Ishikawa (cell line): ENCODE measurements at regions not wholly inside any gene's neighbourhood (a gene's known extent, or its start where the extent isn't known, plus 50 kb on each side); places are given as distances from the start of the nearest gene placed in this dataset.

Experiments
- CEBPB ChIP-seq: IDR thresholded peaks from 2 replicates; pipeline ENCODE4 v1.6.1; 2012
- CREB1 ChIP-seq: IDR thresholded peaks from 2 replicates; pipeline ENCODE4 v1.6.1; 2012; ENCODE audit warnings: low read depth
- EGR1 ChIP-seq: IDR thresholded peaks from 2 replicates; pipeline ENCODE4 v1.6.1; 2012
- EP300 ChIP-seq: IDR thresholded peaks from 2 replicates; pipeline ENCODE4 v1.6.1; 2012; ENCODE audit warnings: borderline replicate concordance
- FOXM1 ChIP-seq: IDR thresholded peaks from 2 replicates; pipeline ENCODE4 v1.6.1; 2012; ENCODE audit warnings: low read depth, borderline replicate concordance
- MAX ChIP-seq: IDR thresholded peaks from 2 replicates; pipeline ENCODE4 v1.6.1; 2012
- NFIC ChIP-seq: IDR thresholded peaks from 2 replicates; pipeline ENCODE4 v1.6.1; 2012
- RAD21 ChIP-seq: IDR thresholded peaks from 2 replicates; pipeline ENCODE4 v1.6.1; 2012; ENCODE audit warnings: low read depth
- TAF1 ChIP-seq: IDR thresholded peaks from 2 replicates; pipeline ENCODE4 v1.6.1; 2012; ENCODE audit warnings: low read depth, mild to moderate bottlenecking
- TCF12 ChIP-seq: IDR thresholded peaks from 2 replicates; pipeline ENCODE4 v1.6.1; 2012; ENCODE audit warnings: low read depth
- TEAD4 ChIP-seq: IDR thresholded peaks from 2 replicates; pipeline ENCODE4 v1.6.1; 2012
- USF1 ChIP-seq: IDR thresholded peaks from 2 replicates; pipeline ENCODE4 v1.6.1; 2012
- YY1 ChIP-seq: IDR thresholded peaks from 2 replicates; pipeline ENCODE4 v1.6.1; 2012; ENCODE audit warnings: low read depth
- ZBTB7A ChIP-seq: IDR thresholded peaks from 2 replicates; pipeline ENCODE4 v1.6.1; 2012; ENCODE audit warnings: low read depth
- TF ChIP-seq, protein P1 (sequence below): IDR thresholded peaks from 2 replicates; pipeline ENCODE4 v1.6.1; 2012; ENCODE audit warnings: low read depth, mild to moderate bottlenecking

DNA sequence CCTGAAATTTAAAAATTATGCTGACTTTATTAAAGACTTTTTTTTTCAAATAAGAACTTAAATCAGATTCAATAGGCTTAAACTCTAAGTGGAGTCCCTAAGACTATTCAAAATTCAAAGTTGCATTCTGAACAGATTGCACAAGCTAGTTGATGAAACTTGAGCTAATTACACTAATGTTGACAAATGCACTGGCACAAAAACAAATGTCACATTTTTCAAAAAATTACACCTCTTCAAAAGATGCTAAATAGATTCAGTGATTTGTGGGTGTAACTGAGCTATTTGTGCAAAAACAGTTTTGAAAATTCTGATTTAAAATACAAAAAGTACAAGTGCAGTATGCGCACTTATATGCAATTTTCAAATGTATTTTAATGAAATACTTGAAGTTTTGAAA lies 205.4 kb downstream of the RERGL start:
- TF ChIP-seq RAD21: no peak
- no peak for TF ChIP-seq YY1
- no peak for TF ChIP-seq NFIC
- TF ChIP-seq, protein P1, sequence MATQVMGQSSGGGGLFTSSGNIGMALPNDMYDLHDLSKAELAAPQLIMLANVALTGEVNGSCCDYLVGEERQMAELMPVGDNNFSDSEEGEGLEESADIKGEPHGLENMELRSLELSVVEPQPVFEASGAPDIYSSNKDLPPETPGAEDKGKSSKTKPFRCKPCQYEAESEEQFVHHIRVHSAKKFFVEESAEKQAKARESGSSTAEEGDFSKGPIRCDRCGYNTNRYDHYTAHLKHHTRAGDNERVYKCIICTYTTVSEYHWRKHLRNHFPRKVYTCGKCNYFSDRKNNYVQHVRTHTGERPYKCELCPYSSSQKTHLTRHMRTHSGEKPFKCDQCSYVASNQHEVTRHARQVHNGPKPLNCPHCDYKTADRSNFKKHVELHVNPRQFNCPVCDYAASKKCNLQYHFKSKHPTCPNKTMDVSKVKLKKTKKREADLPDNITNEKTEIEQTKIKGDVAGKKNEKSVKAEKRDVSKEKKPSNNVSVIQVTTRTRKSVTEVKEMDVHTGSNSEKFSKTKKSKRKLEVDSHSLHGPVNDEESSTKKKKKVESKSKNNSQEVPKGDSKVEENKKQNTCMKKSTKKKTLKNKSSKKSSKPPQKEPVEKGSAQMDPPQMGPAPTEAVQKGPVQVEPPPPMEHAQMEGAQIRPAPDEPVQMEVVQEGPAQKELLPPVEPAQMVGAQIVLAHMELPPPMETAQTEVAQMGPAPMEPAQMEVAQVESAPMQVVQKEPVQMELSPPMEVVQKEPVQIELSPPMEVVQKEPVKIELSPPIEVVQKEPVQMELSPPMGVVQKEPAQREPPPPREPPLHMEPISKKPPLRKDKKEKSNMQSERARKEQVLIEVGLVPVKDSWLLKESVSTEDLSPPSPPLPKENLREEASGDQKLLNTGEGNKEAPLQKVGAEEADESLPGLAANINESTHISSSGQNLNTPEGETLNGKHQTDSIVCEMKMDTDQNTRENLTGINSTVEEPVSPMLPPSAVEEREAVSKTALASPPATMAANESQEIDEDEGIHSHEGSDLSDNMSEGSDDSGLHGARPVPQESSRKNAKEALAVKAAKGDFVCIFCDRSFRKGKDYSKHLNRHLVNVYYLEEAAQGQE: no peak
- no peak for TF ChIP-seq TEAD4
- TF ChIP-seq EGR1: no peak
- no peak for TF ChIP-seq ZBTB7A

GRCh38 chr12:17878714-17879113 lies 211.3 kb downstream of the RERGL start:
- TF ChIP-seq CEBPB: no peak
- TF ChIP-seq CREB1: no peak
- TF ChIP-seq YY1: no peak

DNA sequence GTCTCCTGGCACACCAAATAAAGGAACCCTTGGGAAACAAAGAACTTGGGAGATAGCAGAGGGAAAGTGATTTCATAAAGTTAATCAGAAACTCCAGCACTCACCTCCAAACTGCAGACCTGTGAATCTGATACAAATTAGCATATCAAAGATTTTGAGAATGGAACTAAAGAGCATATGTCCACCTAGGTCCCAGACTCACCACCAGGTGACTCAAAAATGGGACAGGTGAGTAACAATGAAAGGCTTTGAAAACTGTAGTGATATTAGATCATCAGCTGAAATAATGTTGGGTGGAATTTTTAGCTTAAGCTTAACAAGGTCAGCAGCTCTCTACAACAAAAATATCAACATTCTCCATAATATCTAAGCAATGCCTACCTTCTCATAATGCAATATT lies 214.8 kb downstream of the RERGL start:
- TF ChIP-seq MAX (no peak), TCF12 (no peak), RAD21 (no peak), TAF1 (no peak), EGR1 (no peak), ZBTB7A (no peak), CREB1 (no peak), FOXM1 (no peak), EP300 (no peak), YY1 (no peak), NFIC (no peak), TEAD4 (no peak), CEBPB (no peak), USF1 (no peak)
- TF ChIP-seq, protein P1: no peak

DNA sequence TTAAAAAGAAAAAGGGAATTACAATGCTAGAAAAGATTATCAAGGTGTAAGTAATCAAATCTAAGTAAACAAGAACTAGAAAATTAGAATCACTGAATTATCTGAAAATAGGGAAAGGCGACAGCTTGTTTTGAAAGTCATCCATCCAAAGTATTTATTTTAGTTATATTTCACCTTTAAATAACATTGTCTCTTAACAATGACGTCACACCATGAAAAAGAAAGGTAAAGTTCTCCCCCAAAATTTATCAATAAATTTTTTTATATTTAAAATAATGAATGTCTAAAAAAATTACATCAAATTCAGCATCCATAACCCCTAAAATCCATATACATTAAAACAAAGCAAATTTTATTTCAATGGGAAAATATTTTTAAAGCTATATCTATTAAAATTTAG lies 223.2 kb downstream of the RERGL start:
- TF ChIP-seq TAF1 (no peak), EGR1 (no peak), TCF12 (no peak), TEAD4 (no peak), ZBTB7A (no peak), EP300 (no peak)
- TF ChIP-seq, protein P1: no peak

GRCh38 chr12:17853054-17853453 lies 236.9 kb downstream of the RERGL start:
- TF ChIP-seq EGR1 (no peak), EP300 (no peak), ZBTB7A (no peak), TCF12 (no peak), NFIC (no peak), RAD21 (no peak), CREB1 (no peak), TAF1 (no peak), USF1 (no peak), TEAD4 (no peak), CEBPB (no peak), MAX (no peak), YY1 (no peak), FOXM1 (no peak)
- TF ChIP-seq, protein P1: no peak
